Astrocyte (in vitro differentiated cells and primary cell): ENCODE measurements at regions not wholly inside any gene's neighbourhood (a gene's known extent, or its start where the extent isn't known, plus 50 kb on each side); places are given as distances from the start of the nearest gene placed in this dataset.

Source experiments
- DNase-seq: peaks from one replicate; pipeline ENCODE4 v3.0.0-alpha.2; 2010; ENCODE audit warnings: low read depth
- FAIRE-seq: peaks from 2 replicates; lab custom pipeline; 2011; peaks lifted over from hg19 to GRCh38; lab: Jason Lieb, UNC
- H2AFZ ChIP-seq: 2 replicates; pipeline ENCODE4 v1.6.0; 2012; ENCODE audit warnings: low read depth, low read length, inconsistent platforms
- H3K27ac ChIP-seq: 2 replicates; pipeline ENCODE4 v1.5.1; 2011; ENCODE audit warnings: low read depth, low read length, inconsistent platforms
- H3K27me3 ChIP-seq: 2 replicates; pipeline ENCODE4 v1.6.0; 2011; ENCODE audit warnings: low read length, inconsistent platforms; ENCODE audit not compliant: insufficient read depth
- H3K36me3 ChIP-seq: 2 replicates; pipeline ENCODE4 v1.5.1; 2011; ENCODE audit warnings: low read length, inconsistent platforms; ENCODE audit not compliant: insufficient read depth
- H3K4me1 ChIP-seq: 2 replicates; pipeline ENCODE4 v1.5.1; 2011; ENCODE audit warnings: low read length, inconsistent platforms; ENCODE audit not compliant: insufficient read depth
- H3K4me2 ChIP-seq: 2 replicates; pipeline ENCODE4 v1.6.0; 2012; ENCODE audit warnings: low read length, inconsistent platforms
- H3K4me3 ChIP-seq: 2 replicates; pipeline ENCODE4 v1.5.1; 2011; ENCODE audit warnings: low read depth, mild to moderate bottlenecking, low read length, inconsistent platforms; ENCODE audit not compliant: insufficient read depth
- H3K79me2 ChIP-seq: 2 replicates; pipeline ENCODE4 v1.6.0; 2012; ENCODE audit warnings: mild to moderate bottlenecking, low read length, inconsistent platforms; ENCODE audit not compliant: insufficient read depth
- H3K9ac ChIP-seq: 2 replicates; pipeline ENCODE4 v1.6.0; 2012; ENCODE audit warnings: mild to moderate bottlenecking, low read length, inconsistent platforms
- H3K9me3 ChIP-seq: 2 replicates; pipeline ENCODE4 v1.5.1; 2012; ENCODE audit warnings: low read depth, mild to moderate bottlenecking, low read length, inconsistent platforms; ENCODE audit not compliant: insufficient read depth
- H4K20me1 ChIP-seq: 2 replicates; pipeline ENCODE4 v1.6.0; 2012; ENCODE audit warnings: low read length, inconsistent platforms; ENCODE audit not compliant: insufficient read depth
- H3K27ac Mint-ChIP-seq: one replicate; pipeline ENCODE4 v1.8.0; 2021; ENCODE audit warnings: mild to moderate bottlenecking, mixed read lengths; ENCODE audit not compliant: unreplicated experiment
- H3K27me3 Mint-ChIP-seq: one replicate; pipeline ENCODE4 v1.8.0; 2021; ENCODE audit warnings: low read depth, mixed read lengths; ENCODE audit not compliant: unreplicated experiment
- H3K36me3 Mint-ChIP-seq: one replicate; pipeline ENCODE4 v1.8.0; 2021; ENCODE audit warnings: low read depth, mixed read lengths; ENCODE audit not compliant: unreplicated experiment
- H3K4me1 Mint-ChIP-seq: one replicate; pipeline ENCODE4 v1.8.0; 2021; ENCODE audit warnings: low read depth, mixed read lengths; ENCODE audit not compliant: unreplicated experiment
- H3K4me3 Mint-ChIP-seq: one replicate; pipeline ENCODE4 v1.8.0; 2021; ENCODE audit warnings: mild to moderate bottlenecking, moderate library complexity, mixed read lengths; ENCODE audit not compliant: unreplicated experiment
- H3K9me3 Mint-ChIP-seq: one replicate; pipeline ENCODE4 v1.8.0; 2021; ENCODE audit warnings: mild to moderate bottlenecking, mixed read lengths; ENCODE audit not compliant: unreplicated experiment
- EZH2 ChIP-seq: IDR thresholded peaks from 2 replicates; pipeline ENCODE4 v1.6.1; 2012; ENCODE audit warnings: mild to moderate bottlenecking, low read length, inconsistent platforms; ENCODE audit not compliant: insufficient read depth
- TF ChIP-seq, protein P1 (sequence below): IDR thresholded peaks from 2 replicates; pipeline ENCODE4 v1.5.1; 2011; ENCODE audit warnings: low read depth, mild to moderate bottlenecking, inconsistent platforms, low read length, moderate library complexity; ENCODE audit not compliant: insufficient read depth

GRCh38 chr11:98630736-98631135, 390.0 kb upstream of the CNTN5 start:
- H3K9ac ChIP-seq, result no peak overlapping the region
- no peak overlapping the region for H3K4me2 ChIP-seq
- no peaks in the 10 kb centered on the region for H3K36me3 ChIP-seq
- DNase-seq (no peak), FAIRE-seq (no peak)
- no peaks in the 10 kb centered on the region for H3K27me3 ChIP-seq
- H3K9me3 Mint-ChIP-seq, result no peaks in the 10 kb centered on the region
- no peak overlapping the region for H2AFZ ChIP-seq
- no peaks in the 10 kb centered on the region for H3K4me1 Mint-ChIP-seq
- H3K27me3 Mint-ChIP-seq, result no peaks in the 10 kb centered on the region
- no peak overlapping the region for H3K4me3 ChIP-seq
- no peak overlapping the region for H3K27ac Mint-ChIP-seq
- no peak overlapping the region for H3K4me3 Mint-ChIP-seq
- H3K9me3 ChIP-seq, result peaks cover 2% of the 10 kb centered on the region
- TF ChIP-seq, protein P1, sequence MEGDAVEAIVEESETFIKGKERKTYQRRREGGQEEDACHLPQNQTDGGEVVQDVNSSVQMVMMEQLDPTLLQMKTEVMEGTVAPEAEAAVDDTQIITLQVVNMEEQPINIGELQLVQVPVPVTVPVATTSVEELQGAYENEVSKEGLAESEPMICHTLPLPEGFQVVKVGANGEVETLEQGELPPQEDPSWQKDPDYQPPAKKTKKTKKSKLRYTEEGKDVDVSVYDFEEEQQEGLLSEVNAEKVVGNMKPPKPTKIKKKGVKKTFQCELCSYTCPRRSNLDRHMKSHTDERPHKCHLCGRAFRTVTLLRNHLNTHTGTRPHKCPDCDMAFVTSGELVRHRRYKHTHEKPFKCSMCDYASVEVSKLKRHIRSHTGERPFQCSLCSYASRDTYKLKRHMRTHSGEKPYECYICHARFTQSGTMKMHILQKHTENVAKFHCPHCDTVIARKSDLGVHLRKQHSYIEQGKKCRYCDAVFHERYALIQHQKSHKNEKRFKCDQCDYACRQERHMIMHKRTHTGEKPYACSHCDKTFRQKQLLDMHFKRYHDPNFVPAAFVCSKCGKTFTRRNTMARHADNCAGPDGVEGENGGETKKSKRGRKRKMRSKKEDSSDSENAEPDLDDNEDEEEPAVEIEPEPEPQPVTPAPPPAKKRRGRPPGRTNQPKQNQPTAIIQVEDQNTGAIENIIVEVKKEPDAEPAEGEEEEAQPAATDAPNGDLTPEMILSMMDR, result no peak
- TF ChIP-seq EZH2, result no peak
- H3K79me2 ChIP-seq, result no peaks in the 10 kb centered on the region
- H3K36me3 Mint-ChIP-seq, result no peaks in the 10 kb centered on the region
- H3K4me1 ChIP-seq, result no peaks in the 10 kb centered on the region
- no peaks in the 10 kb centered on the region for H4K20me1 ChIP-seq
- no peak overlapping the region for H3K27ac ChIP-seq

GRCh38 chr11:98657711-98658110, 363.0 kb upstream of the CNTN5 start:
- no peaks in the 10 kb centered on the region for H3K36me3 Mint-ChIP-seq
- no peak overlapping the region for H2AFZ ChIP-seq
- no peak overlapping the region for H3K4me3 ChIP-seq
- no peaks in the 10 kb centered on the region for H3K36me3 ChIP-seq
- H3K4me1 ChIP-seq, result no peaks in the 10 kb centered on the region
- no peaks in the 10 kb centered on the region for H3K9me3 ChIP-seq
- H3K27ac Mint-ChIP-seq, result no peak overlapping the region
- no peak overlapping the region for H3K27ac ChIP-seq
- H3K4me2 ChIP-seq, result no peak overlapping the region
- H3K4me3 Mint-ChIP-seq, result no peak overlapping the region
- H3K79me2 ChIP-seq, result no peaks in the 10 kb centered on the region
- no peaks in the 10 kb centered on the region for H3K4me1 Mint-ChIP-seq
- no peaks in the 10 kb centered on the region for H3K27me3 ChIP-seq
- no peaks in the 10 kb centered on the region for H3K27me3 Mint-ChIP-seq
- no peaks in the 10 kb centered on the region for H3K9me3 Mint-ChIP-seq
- no peak overlapping the region for H3K9ac ChIP-seq
- FAIRE-seq, result no peak
- no peaks in the 10 kb centered on the region for H4K20me1 ChIP-seq
- no peak for TF ChIP-seq EZH2
- TF ChIP-seq, protein P1, result no peak
- DNase-seq, result no peak

DNA sequence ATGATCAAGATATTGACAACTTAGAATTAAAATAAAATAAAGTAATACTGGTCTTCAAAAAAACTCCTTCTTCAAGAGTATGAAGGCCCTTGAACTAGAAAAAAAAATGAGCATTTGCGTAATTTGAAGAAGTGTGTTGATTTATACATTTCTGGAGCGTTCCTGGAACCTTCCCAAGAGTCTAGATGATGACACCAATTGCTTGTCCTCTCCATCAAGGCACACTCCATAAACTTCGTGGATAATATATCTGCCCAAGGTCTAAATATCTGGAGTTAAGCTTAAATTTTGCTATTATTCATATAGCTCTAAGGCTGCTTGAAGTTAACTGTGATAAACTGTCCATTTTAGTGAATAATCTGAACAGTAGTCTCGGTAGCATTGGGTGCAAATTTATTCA, 361.3 kb upstream of the CNTN5 start:
- Histone ChIP-seq H3K9me3 (no peaks in the 10 kb centered on the region), H3K36me3 (no peaks in the 10 kb centered on the region), H3K4me2 (no peak overlapping the region), H3K4me3 (no peak overlapping the region), H3K79me2 (no peaks in the 10 kb centered on the region), H3K4me1 (no peaks in the 10 kb centered on the region), H4K20me1 (no peaks in the 10 kb centered on the region), H3K9ac (no peak overlapping the region), H3K27ac (no peak overlapping the region), H3K27me3 (no peaks in the 10 kb centered on the region), H2AFZ (no peak overlapping the region)
- DNase-seq, result no peak
- Mint-ChIP-seq H3K9me3 (no peaks in the 10 kb centered on the region), H3K27me3 (no peaks in the 10 kb centered on the region), H3K27ac (no peak overlapping the region), H3K36me3 (no peaks in the 10 kb centered on the region), H3K4me3 (no peak overlapping the region), H3K4me1 (no peaks in the 10 kb centered on the region)
- no peak for TF ChIP-seq EZH2
- TF ChIP-seq, protein P1, result no peak
- FAIRE-seq, result no peak
